AG10803 (cell line): ENCODE measurements at regions not wholly inside any gene's neighbourhood (a gene's known extent, or its start where the extent isn't known, plus 50 kb on each side); places are given as distances from the start of the nearest gene placed in this dataset.
"Not testable (repeated sequence)": the region's sequence is repeated elsewhere in the genome, so short reads cannot be mapped to it uniquely, and the experiment has no call there.

Source experiments
- DNase-seq: peaks from one replicate; pipeline ENCODE4 v3.0.0; 2010; ENCODE audit warnings: low read depth
- H3K4me3 ChIP-seq: 2 replicates; pipeline ENCODE4 v1.5.1; 2011; ENCODE audit warnings: mild to moderate bottlenecking, low read length, control low read depth
- TF ChIP-seq, protein P1 (sequence below): conservative IDR thresholded peaks from 2 replicates; pipeline ENCODE4 v1.5.1; 2011; ENCODE audit warnings: mild to moderate bottlenecking, low read length, control low read depth, inconsistent platforms

GRCh38 chr10:64873088-64873487 lies 1351.9 kb downstream of the REEP3 start:
- no peak for DNase-seq
- no peak overlapping the region for H3K4me3 ChIP-seq
- TF ChIP-seq, protein P1, sequence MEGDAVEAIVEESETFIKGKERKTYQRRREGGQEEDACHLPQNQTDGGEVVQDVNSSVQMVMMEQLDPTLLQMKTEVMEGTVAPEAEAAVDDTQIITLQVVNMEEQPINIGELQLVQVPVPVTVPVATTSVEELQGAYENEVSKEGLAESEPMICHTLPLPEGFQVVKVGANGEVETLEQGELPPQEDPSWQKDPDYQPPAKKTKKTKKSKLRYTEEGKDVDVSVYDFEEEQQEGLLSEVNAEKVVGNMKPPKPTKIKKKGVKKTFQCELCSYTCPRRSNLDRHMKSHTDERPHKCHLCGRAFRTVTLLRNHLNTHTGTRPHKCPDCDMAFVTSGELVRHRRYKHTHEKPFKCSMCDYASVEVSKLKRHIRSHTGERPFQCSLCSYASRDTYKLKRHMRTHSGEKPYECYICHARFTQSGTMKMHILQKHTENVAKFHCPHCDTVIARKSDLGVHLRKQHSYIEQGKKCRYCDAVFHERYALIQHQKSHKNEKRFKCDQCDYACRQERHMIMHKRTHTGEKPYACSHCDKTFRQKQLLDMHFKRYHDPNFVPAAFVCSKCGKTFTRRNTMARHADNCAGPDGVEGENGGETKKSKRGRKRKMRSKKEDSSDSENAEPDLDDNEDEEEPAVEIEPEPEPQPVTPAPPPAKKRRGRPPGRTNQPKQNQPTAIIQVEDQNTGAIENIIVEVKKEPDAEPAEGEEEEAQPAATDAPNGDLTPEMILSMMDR: no peak

DNA sequence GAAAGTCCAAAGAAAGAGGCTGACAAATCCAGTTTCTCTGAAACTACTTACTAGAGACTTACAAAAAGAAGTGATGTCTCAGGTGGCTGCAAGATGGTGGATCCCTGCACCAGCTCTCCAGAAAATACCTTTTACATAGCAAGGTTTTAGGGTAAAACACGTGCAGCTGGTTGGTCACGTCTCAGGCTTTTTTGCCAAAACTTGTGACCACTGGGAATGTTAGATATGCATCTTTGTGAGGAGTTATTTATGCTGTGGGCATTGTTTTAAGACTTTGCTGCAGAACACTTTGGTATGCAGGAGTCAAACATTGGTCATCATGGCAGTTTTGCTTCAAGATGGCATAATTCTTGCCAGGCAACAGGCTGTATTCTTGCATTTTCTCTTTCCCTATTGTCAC lies 1352.8 kb downstream of the REEP3 start:
- H3K4me3 ChIP-seq: no peak overlapping the region
- no peak for DNase-seq
- TF ChIP-seq, protein P1: no peak

GRCh38 chr10:64880546-64880945 lies 1359.3 kb downstream of the REEP3 start:
- DNase-seq: no peak
- H3K4me3 ChIP-seq: no peak overlapping the region
- TF ChIP-seq, protein P1: no peak

DNA sequence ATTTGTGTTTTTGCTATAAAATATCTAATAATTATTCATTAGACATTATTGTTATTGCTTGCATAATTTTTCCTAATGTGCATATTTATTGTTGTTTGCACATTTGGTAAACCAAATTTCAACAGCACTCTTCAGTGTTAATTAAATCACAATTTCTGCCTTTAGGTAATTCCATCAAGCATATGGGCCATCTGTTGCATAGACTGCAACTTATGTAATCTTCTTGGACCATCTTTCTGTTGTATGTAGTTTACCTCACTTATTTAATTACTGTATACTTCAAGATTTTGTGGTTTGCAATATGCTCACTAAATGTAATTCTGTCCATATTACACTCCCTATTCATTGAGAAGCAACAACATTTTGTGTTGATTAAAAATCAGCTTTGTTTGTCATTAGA lies 1360.1 kb downstream of the REEP3 start:
- TF ChIP-seq, protein P1: no peak
- no peak for DNase-seq
- H3K4me3 ChIP-seq: no peak overlapping the region

- TF ChIP-seq, protein P1: no peak
- no peak overlapping the region for H3K4me3 ChIP-seq
- DNase-seq: no peak
Measured at GRCh38 chr10:64896582-64896981, 1375.4 kb downstream of the REEP3 start.

GRCh38 chr10:64906311-64906710 lies 1385.1 kb downstream of the REEP3 start:
- H3K4me3 ChIP-seq, DNase-seq: not testable (repeated sequence)

GRCh38 chr10:64924306-64924705 lies 1403.1 kb downstream of the REEP3 start:
- H3K4me3 ChIP-seq, DNase-seq: not testable (repeated sequence)

GRCh38 chr10:64952042-64952441 lies 1430.8 kb downstream of the REEP3 start:
- TF ChIP-seq, protein P1: no peak
- H3K4me3 ChIP-seq: no peak overlapping the region
- DNase-seq: no peak
